ENCODE measurements at regions not wholly inside any gene's neighbourhood (a gene's known extent, or its start where the extent isn't known, plus 50 kb on each side); places are given as distances from the start of the nearest gene placed in this dataset.
"Not testable (repeated sequence)": the region's sequence is repeated elsewhere in the genome, so short reads cannot be mapped to it uniquely, and the experiment has no call there.

- intact Hi-C loops (cut with micrococcal nuclease), result no loop called here
- ATAC-seq (no peak), DNase-seq (no peak)
These were observed 71.4 kb upstream of the CCND1 start for GRCh38 chr11:69569306-69570200.

GRCh38 chr11:69572233-69572860 is 68.6 kb upstream of the CCND1 start:
- intact Hi-C loops (cut with micrococcal nuclease), result no loop called here
- ATAC-seq (no peak), DNase-seq (no peak)

GRCh38 chr11:69572861-69573260 is 68.1 kb upstream of the CCND1 start:
- no peak for DNase-seq

DNA sequence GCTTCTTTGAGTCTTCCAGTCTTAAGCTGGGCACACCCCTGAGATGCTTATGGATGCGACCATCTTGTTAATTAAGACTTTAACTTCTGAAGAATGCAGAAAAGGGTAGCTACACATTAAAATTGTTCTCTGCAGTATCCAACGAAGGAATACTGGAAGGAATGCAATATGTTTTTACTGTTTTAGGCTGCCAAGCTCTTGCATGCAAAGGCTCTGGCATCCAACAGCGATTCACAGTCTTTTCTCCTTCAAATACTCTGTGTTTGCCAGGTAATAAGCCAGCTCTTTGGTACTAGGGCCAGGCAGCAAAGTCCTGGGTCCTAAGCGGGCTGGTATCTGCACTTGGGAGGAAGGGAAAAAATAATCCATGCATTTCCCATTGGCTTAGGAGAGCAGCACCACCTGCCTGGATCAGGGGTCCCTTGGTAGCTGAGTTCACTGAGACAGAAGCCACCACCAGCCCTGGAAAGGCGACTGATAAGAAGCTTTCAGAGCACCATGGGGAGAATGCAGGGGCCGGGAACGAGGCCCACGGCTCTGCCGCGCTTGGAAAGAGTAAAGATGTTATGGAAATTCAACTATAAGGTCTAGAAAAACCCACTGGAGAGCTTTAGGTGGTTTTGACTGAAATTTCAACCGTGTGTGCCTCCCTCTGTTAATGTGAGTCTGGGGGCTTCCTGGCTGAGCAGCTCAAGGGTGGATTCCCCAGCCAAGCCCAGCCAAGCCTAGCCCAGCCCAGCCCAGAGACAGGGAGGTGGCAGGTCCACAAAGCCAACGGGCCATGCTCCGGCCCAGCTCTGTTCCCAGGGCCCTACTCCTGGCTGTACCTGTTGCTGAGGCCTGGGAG is 67.0 kb upstream of the CCND1 start:
- DNase-seq (no peak), ATAC-seq (no peak)
- intact Hi-C loops (cut with micrococcal nuclease), result no loop called here

More at GRCh38 chr11:69572861-69573260, 68.1 kb upstream of the CCND1 start:
- intact Hi-C loops (cut with micrococcal nuclease), result no loop called here
- ATAC-seq, result no peak

- intact Hi-C loops (cut with micrococcal nuclease), result no loop called here
- ATAC-seq (no peak), DNase-seq (no peak)
These were observed 66.2 kb upstream of the CCND1 start for GRCh38 chr11:69574608-69575255.

DNA sequence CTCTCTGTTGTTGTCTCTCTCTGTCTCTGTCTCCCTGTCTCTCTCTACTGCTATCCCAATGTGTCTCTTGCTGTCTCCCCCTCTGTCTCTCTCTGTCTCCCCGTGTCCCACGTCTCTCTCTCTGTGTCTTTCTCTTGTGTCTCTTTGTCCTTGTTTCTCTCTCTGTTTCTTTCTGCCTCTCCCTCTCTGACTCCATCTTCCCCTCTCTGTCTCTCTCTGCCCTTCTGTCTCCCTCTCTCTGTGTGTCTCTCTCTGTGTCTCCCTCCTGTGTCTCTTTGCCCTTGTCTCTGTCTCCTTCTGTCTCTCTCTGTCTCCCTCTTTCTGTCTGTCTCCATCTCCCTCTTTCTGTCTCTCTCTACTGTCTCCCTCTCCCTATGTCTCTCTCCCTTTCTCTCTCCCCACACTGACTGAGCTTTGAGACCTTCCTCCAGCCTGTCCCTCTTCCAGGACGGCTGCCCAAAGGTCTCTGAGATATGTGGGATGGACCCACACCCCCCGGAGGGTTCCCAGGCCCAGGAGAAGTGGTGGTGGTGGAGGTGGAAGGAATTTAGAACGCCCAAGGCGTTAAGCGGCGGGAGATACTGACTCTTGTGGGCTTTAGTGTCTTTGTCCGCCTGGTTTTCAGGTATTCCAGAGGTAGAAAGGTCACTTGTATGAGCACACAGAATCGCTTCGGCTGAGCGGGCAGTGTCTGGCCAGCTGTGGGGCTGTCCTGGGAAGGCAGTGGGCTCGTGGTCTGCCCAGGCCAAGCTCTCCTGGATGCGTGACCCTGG is 65.5 kb upstream of the CCND1 start:
- ATAC-seq (no peak), DNase-seq (no peak)
- intact Hi-C loops (cut with micrococcal nuclease), result no loop called here

DNA sequence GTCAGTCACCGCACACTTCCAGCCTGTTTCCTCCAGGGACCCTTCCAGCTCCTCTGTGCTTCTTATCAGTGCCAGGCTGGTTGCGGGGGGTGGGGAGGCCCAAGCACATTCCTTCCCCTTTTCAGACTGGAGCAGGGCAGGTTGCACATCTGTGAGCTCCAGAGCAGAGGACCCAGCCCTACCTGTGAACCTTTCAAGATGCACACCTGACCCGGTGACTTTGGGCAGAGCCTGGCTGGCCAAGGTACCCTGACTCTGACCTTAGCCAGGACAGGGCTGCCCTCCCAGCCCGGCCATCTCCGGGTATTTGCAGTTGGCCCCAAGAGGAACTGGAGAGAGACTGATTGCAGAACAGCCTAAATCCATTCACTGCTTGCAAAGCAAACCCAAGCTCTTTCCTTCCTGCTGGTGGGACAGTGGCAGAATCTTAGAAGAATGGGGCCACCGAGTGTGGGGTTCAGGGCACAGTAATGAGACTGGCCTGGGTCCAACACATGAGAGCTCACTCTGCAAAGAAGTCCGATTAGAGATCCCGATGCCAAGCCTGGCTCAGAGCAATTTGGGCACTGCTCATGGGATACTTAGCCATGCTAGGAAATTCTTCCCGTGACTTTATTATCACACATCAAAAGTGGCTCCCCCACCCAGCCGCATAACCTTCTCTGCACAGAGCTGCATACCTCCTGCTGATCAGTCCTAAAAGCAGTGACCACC is 64.7 kb upstream of the CCND1 start:
- intact Hi-C loops (cut with micrococcal nuclease), result no loop called here
- ATAC-seq, result peak; percentile 37
- DNase-seq, result no peak

- intact Hi-C loops (cut with micrococcal nuclease), result no loop called here
- DNase-seq (no peak), ATAC-seq (no peak)
These were observed 62.8 kb upstream of the CCND1 start for GRCh38 chr11:69578167-69578566.

- ATAC-seq (no peak), DNase-seq (no peak)
- intact Hi-C loops (cut with micrococcal nuclease), result no loop called here
These were observed 60.4 kb upstream of the CCND1 start for GRCh38 chr11:69580529-69580928.

DNA sequence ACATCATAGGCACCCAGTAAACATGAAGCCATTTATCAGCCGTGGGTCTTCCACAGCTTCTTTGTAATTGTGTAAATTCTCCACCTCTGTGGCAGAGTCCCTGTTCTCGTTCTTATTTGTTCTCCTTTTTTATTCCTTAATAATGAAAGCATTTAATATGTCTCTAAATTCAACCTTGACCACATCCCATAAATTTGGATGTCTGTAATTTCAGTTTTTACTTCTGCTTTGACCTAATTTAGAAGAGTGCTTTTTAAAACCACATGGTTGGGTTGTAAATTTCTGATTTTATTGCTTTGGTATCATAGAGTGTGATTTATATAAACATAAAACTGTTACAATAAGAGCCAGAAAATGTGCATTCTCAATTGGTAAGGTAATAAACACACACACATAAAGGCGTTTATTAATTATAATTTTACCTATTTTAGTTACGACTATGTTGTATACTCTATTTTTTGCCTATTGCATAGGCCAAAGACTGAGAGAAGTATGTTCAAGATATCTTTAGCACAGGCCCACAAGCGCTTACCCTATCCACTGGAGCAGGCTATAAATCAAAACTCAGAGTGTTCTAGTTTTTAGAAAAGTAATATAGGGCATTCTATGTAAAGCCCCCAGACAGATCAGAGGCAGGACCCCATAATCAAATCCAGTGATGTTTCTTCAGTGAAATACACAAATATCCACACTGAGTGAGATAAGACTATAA is 58.0 kb upstream of the CCND1 start:
- intact Hi-C loops (cut with micrococcal nuclease), result no loop called here
- ATAC-seq (peak; percentile 66), DNase-seq (no peak)

DNA sequence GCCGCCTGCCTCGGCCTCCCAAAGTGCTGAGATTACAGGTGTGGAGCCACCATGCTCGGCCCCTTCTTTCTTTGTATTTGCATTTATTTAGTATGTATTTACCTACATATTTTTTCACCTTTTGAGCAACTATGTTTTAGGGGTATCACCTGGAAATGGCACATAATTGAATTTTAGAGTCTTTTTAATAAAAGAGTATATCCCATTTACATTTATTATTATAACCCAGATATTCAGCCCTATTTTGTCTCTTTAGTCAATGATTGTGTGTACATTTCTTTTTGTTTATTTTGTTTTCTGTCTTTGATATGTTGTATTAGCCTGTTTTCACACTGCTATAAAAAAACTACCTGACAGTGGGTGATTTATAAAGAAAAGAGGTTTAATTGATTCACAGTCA is 56.8 kb upstream of the CCND1 start:
- ATAC-seq (no peak), DNase-seq (no peak)
- intact Hi-C loops (cut with micrococcal nuclease), result no loop called here

DNA sequence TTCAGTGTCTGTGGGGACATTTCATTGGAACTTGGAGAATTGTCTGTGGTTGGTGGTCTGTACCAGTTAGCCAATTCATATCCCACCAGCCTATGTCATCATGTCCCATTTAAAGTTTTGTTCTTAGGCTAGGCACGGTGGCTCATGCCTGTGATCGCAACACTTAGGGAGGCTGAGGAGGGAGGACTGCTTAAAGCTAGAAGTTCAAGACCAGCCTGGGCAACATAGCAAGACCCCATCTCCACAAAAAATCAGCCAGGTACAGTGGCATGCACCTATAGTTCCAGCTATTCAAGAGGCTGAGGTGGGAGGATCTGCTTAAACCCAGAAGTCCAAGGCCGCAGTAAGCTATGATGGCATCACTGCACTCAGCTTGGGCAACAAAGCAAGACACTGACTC is 55.6 kb upstream of the CCND1 start:
- ATAC-seq (no peak), DNase-seq (no peak)
- intact Hi-C loops (cut with micrococcal nuclease), result no loop called here

DNA sequence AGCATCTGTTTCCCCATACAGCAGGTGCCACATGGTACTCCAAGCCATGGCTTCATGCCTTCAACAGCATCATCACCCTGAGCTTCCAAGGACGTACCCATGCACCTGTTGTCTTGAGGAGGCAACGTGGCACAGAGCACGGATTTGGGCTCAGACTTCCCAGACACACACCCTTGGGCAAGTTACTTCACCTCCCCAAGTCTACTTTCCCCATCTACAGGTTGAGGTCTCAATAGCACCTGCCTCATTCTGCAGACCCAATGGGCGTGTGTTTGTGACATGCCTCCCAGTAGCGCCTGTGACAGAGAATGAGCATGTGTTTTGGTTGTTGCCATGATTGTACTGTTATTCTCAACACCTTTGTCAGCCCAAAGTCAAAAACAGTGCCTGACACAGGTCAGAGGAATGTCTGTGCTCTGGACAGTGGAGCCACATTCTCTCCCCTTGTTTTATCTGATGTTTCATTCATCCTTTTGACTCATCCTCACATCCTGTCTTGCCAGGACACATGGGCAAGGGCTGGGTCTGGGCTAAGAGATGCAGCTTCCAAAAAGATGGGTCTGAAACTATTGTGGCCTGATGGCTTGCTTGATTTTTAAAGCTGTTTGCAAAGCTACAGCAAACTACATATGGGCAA is 53.4 kb upstream of the CCND1 start:
- ATAC-seq, result no peak
- DNase-seq, result no peak
- intact Hi-C loops (cut with micrococcal nuclease), result no loop called here

DNA sequence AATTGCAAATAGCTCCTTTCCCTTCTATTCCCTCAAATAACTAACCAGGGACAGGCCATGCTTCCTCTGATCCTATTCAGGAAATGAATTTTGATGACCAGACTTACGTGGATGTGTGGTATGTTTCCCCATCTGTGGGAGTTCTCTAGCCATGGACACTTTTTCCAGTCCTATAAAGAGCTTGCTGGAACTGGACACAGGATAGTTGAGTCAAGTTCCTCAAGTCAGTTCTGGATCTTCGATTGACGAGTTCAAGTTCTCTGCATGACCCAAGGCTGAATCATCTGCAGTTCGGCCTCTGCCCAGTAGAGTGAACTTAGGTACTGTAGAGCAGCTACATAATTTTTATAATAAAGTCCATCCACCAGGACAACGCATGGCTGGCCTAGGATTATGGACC is 52.7 kb upstream of the CCND1 start:
- DNase-seq (no peak), ATAC-seq (no peak)
- intact Hi-C loops (cut with micrococcal nuclease), result no loop called here

DNA sequence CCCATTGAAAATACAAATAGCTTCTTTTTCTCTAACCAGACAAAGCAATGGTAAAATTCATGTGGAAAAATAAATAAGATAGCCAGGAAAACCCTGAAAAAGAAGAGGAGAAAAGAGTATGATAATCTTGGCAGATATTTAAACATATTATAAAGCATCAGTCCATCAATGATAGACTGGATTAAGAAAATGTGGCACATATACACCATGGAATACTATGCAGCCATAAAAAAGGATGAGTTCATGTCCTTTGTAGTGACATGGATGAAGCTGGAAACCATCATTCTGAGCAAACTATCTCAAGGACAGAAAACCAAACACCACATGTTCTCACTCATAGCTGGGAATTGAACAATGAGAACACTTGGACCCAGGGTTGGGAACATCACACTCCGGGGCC is 50.9 kb upstream of the CCND1 start:
- ATAC-seq; intact Hi-C loops (cut with micrococcal nuclease); DNase-seq: not testable (repeated sequence)
